Naive B cell (primary cell): ENCODE measurements at regions not wholly inside any gene's neighbourhood (a gene's known extent, or its start where the extent isn't known, plus 50 kb on each side); places are given as distances from the start of the nearest gene placed in this dataset.
A peak's percentile ranks its signal among the peaks of the same experiment; 100 is the strongest.

Experiments used
- ATAC-seq, 2 donors: fragments of 150-1000 bp; cut with Tn5 transposase; 2 replicates each; pipeline ENCODE4 v1.10.0; 2021; ENCODE audit warnings: low read depth in 2 of 2, mild to moderate bottlenecking in 2 of 2, moderate library complexity in 2 of 2
- DNase-seq: peaks from one replicate; pipeline ENCODE4 v3.0.0; 2022
- H3K27ac Mint-ChIP-seq, 6 donors: one replicate each; pipeline ENCODE4 v1.8.0; 2020 to 2022; ENCODE audit warnings: mild to moderate bottlenecking in 6 of 6, mixed read lengths in 6 of 6, moderate library complexity in 5 of 6, inconsistent platforms in 2 of 6
- H3K27me3 Mint-ChIP-seq, 3 donors: one replicate each; pipeline ENCODE4 v1.8.0; 2021 to 2022; ENCODE audit warnings: mixed read lengths in 3 of 3, mild to moderate bottlenecking in 1 of 3
- H3K36me3 Mint-ChIP-seq, 2 donors: one replicate each; pipeline ENCODE4 v1.8.0; 2020 to 2022; ENCODE audit warnings: mixed read lengths in 2 of 2, inconsistent platforms in 1 of 2, mild to moderate bottlenecking in 1 of 2
- H3K4me1 Mint-ChIP-seq, 3 donors: one replicate each; pipeline ENCODE4 v1.8.0; 2020 to 2022; ENCODE audit warnings: mixed read lengths in 3 of 3, inconsistent platforms in 1 of 3, mild to moderate bottlenecking in 1 of 3, moderate library complexity in 1 of 3
- H3K4me3 Mint-ChIP-seq, 8 donors: one replicate each; pipeline ENCODE4 v1.8.0; 2020 to 2022; ENCODE audit warnings: mild to moderate bottlenecking in 8 of 8, mixed read lengths in 8 of 8, moderate library complexity in 8 of 8, inconsistent platforms in 2 of 8
- H3K9me3 Mint-ChIP-seq, 7 donors: one replicate each; pipeline ENCODE4 v1.8.0; 2020 to 2022; ENCODE audit warnings: mixed read lengths in 7 of 7, mild to moderate bottlenecking in 5 of 7, inconsistent platforms in 2 of 7, moderate library complexity in 1 of 7

GRCh38 chr21:34204481-34205439 lies 131.4 kb downstream of the MRPS6 start:
- no peaks in the 10 kb centered on the region for H3K36me3 Mint-ChIP-seq

GRCh38 chr21:34205811-34206571 lies 132.6 kb downstream of the MRPS6 start:
- no peaks in the 10 kb centered on the region for H3K36me3 Mint-ChIP-seq
- H3K4me3 Mint-ChIP-seq: no peak overlapping the region
- DNase-seq: no peak

More at GRCh38 chr21:34204481-34205439, 131.4 kb downstream of the MRPS6 start:
- H3K27me3 Mint-ChIP-seq: peaks cover 21 to 30% (median 27%) of the 10 kb centered on the region in 3 donors
- DNase-seq: no peak
- H3K27ac Mint-ChIP-seq: no peak overlapping the region
- H3K4me3 Mint-ChIP-seq: no peak overlapping the region
- no peak for ATAC-seq
- peaks cover 0 to 8% (median 0%) of the 10 kb centered on the region in 7 donors for H3K9me3 Mint-ChIP-seq
- peaks cover 20 to 29% (median 23%) of the 10 kb centered on the region in 3 donors for H3K4me1 Mint-ChIP-seq

GRCh38 chr21:34213959-34214358 lies 140.6 kb downstream of the MRPS6 start:
- H3K9me3 Mint-ChIP-seq: peaks cover 6 to 14% (median 9%) of the 10 kb centered on the region in 7 donors
- DNase-seq (no peak), ATAC-seq (no peak)
- peak overlapping the region in 1 of 6 donors; percentile 24 for H3K27ac Mint-ChIP-seq
- H3K4me3 Mint-ChIP-seq: no peak overlapping the region
- H3K27me3 Mint-ChIP-seq: peaks cover 0 to 9% (median under 1%) of the 10 kb centered on the region in 3 donors
- peaks cover 0 to 9% of the 10 kb centered on the region in 2 donors for H3K36me3 Mint-ChIP-seq
- no peaks in the 10 kb centered on the region for H3K4me1 Mint-ChIP-seq

More at GRCh38 chr21:34205811-34206571, 132.6 kb downstream of the MRPS6 start:
- Mint-ChIP-seq H3K27ac (peak overlapping the region in 1 of 6 donors; percentile 91), H3K4me1 (peaks cover 19 to 22% (median 22%) of the 10 kb centered on the region in 3 donors), H3K9me3 (peaks cover 0 to 12% (median 0%) of the 10 kb centered on the region in 7 donors), H3K27me3 (peaks cover 21 to 30% (median 26%) of the 10 kb centered on the region in 3 donors)
- no peak for ATAC-seq

GRCh38 chr21:34215501-34215900 lies 142.1 kb downstream of the MRPS6 start:
- no peak for ATAC-seq
- Mint-ChIP-seq H3K9me3 (peaks cover 4 to 14% (median 6%) of the 10 kb centered on the region in 7 donors), H3K27ac (no peak overlapping the region), H3K27me3 (peaks cover 0 to 9% (median 8%) of the 10 kb centered on the region in 3 donors), H3K36me3 (peaks cover 0 to 10% of the 10 kb centered on the region in 2 donors), H3K4me3 (no peak overlapping the region), H3K4me1 (no peaks in the 10 kb centered on the region)
- DNase-seq: no peak

- DNase-seq (no peak), ATAC-seq (no peak)
- no peak overlapping the region for H3K27ac Mint-ChIP-seq
- peaks cover 0 to 9% (median 8%) of the 10 kb centered on the region in 3 donors for H3K27me3 Mint-ChIP-seq
- no peaks in the 10 kb centered on the region for H3K4me1 Mint-ChIP-seq
- no peak overlapping the region for H3K4me3 Mint-ChIP-seq
- peaks cover 4 to 14% (median 6%) of the 10 kb centered on the region in 7 donors for H3K9me3 Mint-ChIP-seq
- peaks cover 0 to 10% of the 10 kb centered on the region in 2 donors for H3K36me3 Mint-ChIP-seq
These were observed 142.7 kb downstream of the MRPS6 start for GRCh38 chr21:34215911-34216717.

- H3K27me3 Mint-ChIP-seq: peaks cover 0 to 8% (median 3%) of the 10 kb centered on the region in 3 donors
- H3K36me3 Mint-ChIP-seq: peaks cover 0 to 10% of the 10 kb centered on the region in 2 donors
- H3K4me3 Mint-ChIP-seq: no peak overlapping the region
- ATAC-seq: no peak
- no peak for DNase-seq
- no peaks in the 10 kb centered on the region for H3K4me1 Mint-ChIP-seq
- H3K9me3 Mint-ChIP-seq: peaks cover 4 to 14% (median 6%) of the 10 kb centered on the region in 7 donors
- no peak overlapping the region for H3K27ac Mint-ChIP-seq
These were observed 143.3 kb downstream of the MRPS6 start for GRCh38 chr21:34216718-34217032.

- peaks cover 4 to 14% (median 6%) of the 10 kb centered on the region in 7 donors for H3K9me3 Mint-ChIP-seq
- no peak overlapping the region for H3K27ac Mint-ChIP-seq
- DNase-seq (no peak), ATAC-seq (no peak)
- H3K27me3 Mint-ChIP-seq: peaks cover 0 to 8% (median 0%) of the 10 kb centered on the region in 3 donors
- peaks cover 0 to 10% of the 10 kb centered on the region in 2 donors for H3K36me3 Mint-ChIP-seq
- no peak overlapping the region for H3K4me3 Mint-ChIP-seq
- H3K4me1 Mint-ChIP-seq: no peaks in the 10 kb centered on the region
These were observed 143.9 kb downstream of the MRPS6 start for GRCh38 chr21:34217263-34217662.

- Mint-ChIP-seq H3K36me3 (peaks cover 7 to 10% of the 10 kb centered on the region in 2 donors), H3K4me1 (peaks cover 0 to 4% (median 0%) of the 10 kb centered on the region in 3 donors), H3K27ac (no peak overlapping the region), H3K4me3 (no peak overlapping the region), H3K9me3 (peaks cover 0 to 10% (median 5%) of the 10 kb centered on the region in 7 donors), H3K27me3 (peaks cover 6 to 12% (median 8%) of the 10 kb centered on the region in 3 donors)
- ATAC-seq (no peak), DNase-seq (no peak)
These were observed 144.3 kb upstream of the KCNE2 start for GRCh38 chr21:34219334-34220060.

- H3K9me3 Mint-ChIP-seq: peaks cover 0 to 10% (median 2%) of the 10 kb centered on the region in 7 donors
- peaks cover 3 to 7% of the 10 kb centered on the region in 2 donors for H3K36me3 Mint-ChIP-seq
- no peak overlapping the region for H3K4me3 Mint-ChIP-seq
- H3K27ac Mint-ChIP-seq: no peak overlapping the region
- peaks cover 0 to 4% (median 0%) of the 10 kb centered on the region in 3 donors for H3K4me1 Mint-ChIP-seq
- peaks cover 6 to 12% (median 8%) of the 10 kb centered on the region in 3 donors for H3K27me3 Mint-ChIP-seq
- ATAC-seq: no peak
- DNase-seq: no peak
These were observed 143.1 kb upstream of the KCNE2 start for GRCh38 chr21:34220556-34221195.

GRCh38 chr21:34221331-34222030 lies 142.3 kb upstream of the KCNE2 start:
- peaks cover 6 to 12% (median 8%) of the 10 kb centered on the region in 3 donors for H3K27me3 Mint-ChIP-seq
- H3K9me3 Mint-ChIP-seq: peaks cover 0 to 10% (median 2%) of the 10 kb centered on the region in 7 donors
- peaks cover 0 to 4% (median 0%) of the 10 kb centered on the region in 3 donors for H3K4me1 Mint-ChIP-seq
- ATAC-seq: no peak
- H3K36me3 Mint-ChIP-seq: peaks cover 3 to 7% of the 10 kb centered on the region in 2 donors
- no peak overlapping the region for H3K4me3 Mint-ChIP-seq
- H3K27ac Mint-ChIP-seq: no peak overlapping the region
- DNase-seq: no peak

- Mint-ChIP-seq H3K36me3 (peaks cover 3 to 7% of the 10 kb centered on the region in 2 donors), H3K27ac (no peak overlapping the region), H3K4me1 (peaks cover 0 to 4% (median 0%) of the 10 kb centered on the region in 3 donors), H3K27me3 (peaks cover 6 to 12% (median 8%) of the 10 kb centered on the region in 3 donors), H3K9me3 (peaks cover 0 to 10% (median 2%) of the 10 kb centered on the region in 7 donors), H3K4me3 (no peak overlapping the region)
- DNase-seq (no peak), ATAC-seq (no peak)
These were observed 141.8 kb upstream of the KCNE2 start for GRCh38 chr21:34222031-34222335.
